Chondrocyte (in vitro differentiated cells): ENCODE measurements at regions not wholly inside any gene's neighbourhood (a gene's known extent, or its start where the extent isn't known, plus 50 kb on each side); places are given as distances from the start of the nearest gene placed in this dataset.

Experiments
- DNase-seq: peaks from one replicate; pipeline ENCODE4 v3.0.0; 2021; ENCODE audit warnings: mixed read lengths, low spot score
- H3K27ac Mint-ChIP-seq: one replicate; pipeline ENCODE4 v1.8.0; 2021; ENCODE audit warnings: mild to moderate bottlenecking, moderate library complexity, mixed read lengths; ENCODE audit not compliant: unreplicated experiment
- H3K27me3 Mint-ChIP-seq: 2 replicates; pipeline ENCODE4 v1.8.0; 2021; ENCODE audit warnings: low read depth, mixed read lengths
- H3K36me3 Mint-ChIP-seq: 2 replicates; pipeline ENCODE4 v1.8.0; 2021; ENCODE audit warnings: low read depth, mixed read lengths
- H3K4me1 Mint-ChIP-seq: 2 replicates; pipeline ENCODE4 v1.8.0; 2021; ENCODE audit warnings: low read depth, mild to moderate bottlenecking, mixed read lengths
- H3K4me3 Mint-ChIP-seq: one replicate; pipeline ENCODE4 v1.8.0; 2021; ENCODE audit warnings: mild to moderate bottlenecking, moderate library complexity, mixed read lengths; ENCODE audit not compliant: unreplicated experiment
- H3K9me3 Mint-ChIP-seq: 2 replicates; pipeline ENCODE4 v1.8.0; 2021; ENCODE audit warnings: low read depth, mixed read lengths
- CTCF ChIP-seq: fragments of 200-600 bp; sonication (generic); IDR thresholded peaks from 2 replicates; pipeline ENCODE4 v1.5.0; 2021; ENCODE audit warnings: antibody characterized with exemption, mild to moderate bottlenecking, moderate library complexity

GRCh38 chr17:72498364-72499210, 377.8 kb downstream of the SOX9 start:
- H3K9me3 Mint-ChIP-seq = no peaks in the 10 kb centered on the region
- peaks cover 1% of the 10 kb centered on the region for H3K36me3 Mint-ChIP-seq
- no peaks in the 10 kb centered on the region for H3K27me3 Mint-ChIP-seq
- peaks cover 28% of the 10 kb centered on the region for H3K4me1 Mint-ChIP-seq
- no peak for TF ChIP-seq CTCF
- no peak overlapping the region for H3K4me3 Mint-ChIP-seq
- no peak for DNase-seq
- no peak overlapping the region for H3K27ac Mint-ChIP-seq

- Mint-ChIP-seq H3K27ac (no peak overlapping the region), H3K9me3 (peaks cover 3% of the 10 kb centered on the region), H3K27me3 (no peaks in the 10 kb centered on the region), H3K4me3 (no peak overlapping the region), H3K36me3 (peaks cover 3% of the 10 kb centered on the region), H3K4me1 (peaks cover 28% of the 10 kb centered on the region)
- DNase-seq = no peak
- no peak for TF ChIP-seq CTCF
These were observed 380.9 kb downstream of the SOX9 start for GRCh38 chr17:72501404-72502370.

- Mint-ChIP-seq H3K9me3 (peaks cover 3% of the 10 kb centered on the region), H3K4me3 (peak overlapping the region; percentile 27), H3K36me3 (peaks cover 3% of the 10 kb centered on the region), H3K27me3 (no peaks in the 10 kb centered on the region), H3K27ac (no peak overlapping the region), H3K4me1 (peaks cover 35% of the 10 kb centered on the region)
- no peak for DNase-seq
- TF ChIP-seq CTCF = no peak
These were observed 381.8 kb downstream of the SOX9 start for GRCh38 chr17:72502371-72503341.

- Mint-ChIP-seq H3K27ac (no peak overlapping the region), H3K4me3 (no peak overlapping the region), H3K9me3 (peaks cover 3% of the 10 kb centered on the region), H3K27me3 (no peaks in the 10 kb centered on the region), H3K36me3 (peaks cover 3% of the 10 kb centered on the region), H3K4me1 (peaks cover 36% of the 10 kb centered on the region)
- TF ChIP-seq CTCF = no peak
- no peak for DNase-seq
These were observed 382.7 kb downstream of the SOX9 start for GRCh38 chr17:72503556-72503955.
